ENCODE measurements at regions not wholly inside any gene's neighbourhood (a gene's known extent, or its start where the extent isn't known, plus 50 kb on each side); places are given as distances from the start of the nearest gene placed in this dataset.

GRCh38 chr9:105127863-105128220 is 116.6 kb upstream of the SLC44A1 start:
- DNase-seq (no peak), ATAC-seq (peak in 4 of 8 donors; percentile 26 to 53 (median 46))
- WGBS, 2 donors: 53 to 67% methylated on average over 3 of the region's 3 CpGs
- intact Hi-C loops (cut with DNase I): no loop called here
- peak overlapping the region in 1 of 10 donors; percentile 55 for H3K27ac ChIP-seq
- no peak overlapping the region for H3K4me3 ChIP-seq
- peaks cover 0 to 30% (median 11%) of the 10 kb centered on the region in 9 donors for H3K4me1 ChIP-seq
- H3K36me3 ChIP-seq: no peaks in the 10 kb centered on the region
- H3K9me3 ChIP-seq: peaks cover 0 to 3% (median 0%) of the 10 kb centered on the region in 11 donors
- no peaks in the 10 kb centered on the region for H3K27me3 ChIP-seq
- TF ChIP-seq CTCF (IDR thresholded peaks at IDR 0.05): no peak

GRCh38 chr9:105128908-105129600 is 115.4 kb upstream of the SLC44A1 start:
- Histone ChIP-seq H3K27me3 (no peaks in the 10 kb centered on the region), H3K4me3 (no peak overlapping the region), H3K27ac (no peak overlapping the region), H3K4me1 (peaks cover 0 to 30% (median 11%) of the 10 kb centered on the region in 9 donors), H3K9me3 (peaks cover 0 to 3% (median 0%) of the 10 kb centered on the region in 11 donors), H3K36me3 (no peaks in the 10 kb centered on the region)
- DNase-seq (no peak), ATAC-seq (no peak)
- intact Hi-C loops (cut with DNase I): no loop called here
- no peak for TF ChIP-seq CTCF (IDR thresholded peaks at IDR 0.05)
- 89 to 92% methylated on average over 5 of the region's 5 CpGs for WGBS, 2 donors

GRCh38 chr9:105129731-105130130 is 114.7 kb upstream of the SLC44A1 start:
- peaks cover 0 to 30% (median 11%) of the 10 kb centered on the region in 9 donors for H3K4me1 ChIP-seq
- no peak overlapping the region for H3K27ac ChIP-seq
- intact Hi-C loops (cut with DNase I): no loop called here
- DNase-seq: no peak
- H3K27me3 ChIP-seq: no peaks in the 10 kb centered on the region
- peaks cover 0 to 3% (median 0%) of the 10 kb centered on the region in 11 donors for H3K9me3 ChIP-seq
- no peak for TF ChIP-seq CTCF (IDR thresholded peaks at IDR 0.05)
- ATAC-seq: no peak
- no peaks in the 10 kb centered on the region for H3K36me3 ChIP-seq
- H3K4me3 ChIP-seq: no peak overlapping the region
- 97 to 100% methylated on average over 1 of the region's 1 CpG for WGBS, 2 donors

DNA sequence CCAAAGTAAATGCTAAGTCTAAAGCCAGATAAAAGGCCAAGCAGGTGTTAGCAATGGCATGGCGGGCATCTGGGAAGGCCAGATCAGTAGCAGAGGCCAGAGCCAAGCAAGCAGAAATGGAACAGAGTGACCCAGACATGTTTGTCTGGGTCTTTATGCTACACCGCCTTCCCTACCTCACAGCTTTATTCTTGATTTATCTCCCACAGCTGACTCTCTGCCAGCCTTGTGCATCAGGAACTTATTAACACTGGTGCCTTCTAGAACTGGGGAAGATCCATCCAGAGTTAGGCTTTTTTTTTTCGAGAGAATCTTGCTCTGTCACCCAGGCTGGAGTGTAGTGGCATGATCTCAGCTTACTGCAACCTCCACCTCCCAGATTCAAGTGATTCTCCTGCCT is 112.5 kb upstream of the SLC44A1 start:
- TF ChIP-seq CTCF (IDR thresholded peaks at IDR 0.05): no peak
- ATAC-seq (no peak), DNase-seq (no peak)
- H3K27me3 ChIP-seq: no peaks in the 10 kb centered on the region
- H3K27ac ChIP-seq: no peak overlapping the region
- intact Hi-C loops (cut with DNase I): no loop called here
- peaks cover 0 to 19% (median 11%) of the 10 kb centered on the region in 9 donors for H3K4me1 ChIP-seq
- no peak overlapping the region for H3K4me3 ChIP-seq
- no peaks in the 10 kb centered on the region for H3K36me3 ChIP-seq
- peaks cover 0 to 3% (median 0%) of the 10 kb centered on the region in 11 donors for H3K9me3 ChIP-seq
- 86 to 92% methylated on average over 3 of the region's 3 CpGs for WGBS, 2 donors
